ENCODE measurements at regions not wholly inside any gene's neighbourhood (a gene's known extent, or its start where the extent isn't known, plus 50 kb on each side); places are given as distances from the start of the nearest gene placed in this dataset.
"Not testable (repeated sequence)": the region's sequence is repeated elsewhere in the genome, so short reads cannot be mapped to it uniquely, and the experiment has no call there.

GRCh38 chr14:41235466-41235865, 371.2 kb upstream of the LRFN5 start:
- no peak for DNase-seq (ENCODE audit: extremely low read depth, insufficient read length)
- no peak for TF ChIP-seq CTCF (IDR thresholded peaks at IDR 0.05; ENCODE audit: insufficient read depth, low read length, poor library complexity, severe bottlenecking)

GRCh38 chr14:41230683-41231082, 376.0 kb upstream of the LRFN5 start:
- Histone ChIP-seq H3K27me3 (replicated peaks; ENCODE audit: control insufficient read depth, insufficient read depth, low read length) (no peaks in the 10 kb centered on the region), H3K36me3 (ENCODE audit: control insufficient read depth, insufficient read depth, low read length) (no peaks in the 10 kb centered on the region), H3K4me3 (replicated peaks; ENCODE audit: low read depth, low read length) (no peak overlapping the region)
- no peak for DNase-seq (ENCODE audit: extremely low read depth, insufficient read length)
- no peak for TF ChIP-seq CTCF (IDR thresholded peaks at IDR 0.05; ENCODE audit: insufficient read depth, low read length, poor library complexity, severe bottlenecking)

More at GRCh38 chr14:41235466-41235865, 371.2 kb upstream of the LRFN5 start:
- Histone ChIP-seq H3K27me3 (replicated peaks; ENCODE audit: control insufficient read depth, insufficient read depth, low read length) (no peaks in the 10 kb centered on the region), H3K36me3 (ENCODE audit: control insufficient read depth, insufficient read depth, low read length) (no peaks in the 10 kb centered on the region), H3K4me3 (replicated peaks; ENCODE audit: low read depth, low read length) (no peak overlapping the region)

GRCh38 chr14:41229824-41230223, 376.9 kb upstream of the LRFN5 start:
- Histone ChIP-seq H3K36me3 (ENCODE audit: control insufficient read depth, insufficient read depth, low read length) (no peaks in the 10 kb centered on the region), H3K27me3 (replicated peaks; ENCODE audit: control insufficient read depth, insufficient read depth, low read length) (no peaks in the 10 kb centered on the region), H3K4me3 (replicated peaks; ENCODE audit: low read depth, low read length) (no peak overlapping the region)
- no peak for DNase-seq (ENCODE audit: extremely low read depth, insufficient read length)
- TF ChIP-seq CTCF (IDR thresholded peaks at IDR 0.05; ENCODE audit: insufficient read depth, low read length, poor library complexity, severe bottlenecking) = no peak

- Histone ChIP-seq H3K36me3 (ENCODE audit: control insufficient read depth, insufficient read depth, low read length) (no peaks in the 10 kb centered on the region), H3K4me3 (replicated peaks; ENCODE audit: low read depth, low read length) (no peak overlapping the region), H3K27me3 (replicated peaks; ENCODE audit: control insufficient read depth, insufficient read depth, low read length) (no peaks in the 10 kb centered on the region)
- no peak for TF ChIP-seq CTCF (IDR thresholded peaks at IDR 0.05; ENCODE audit: insufficient read depth, low read length, poor library complexity, severe bottlenecking)
- DNase-seq (ENCODE audit: extremely low read depth, insufficient read length) = no peak
These were observed 381.2 kb upstream of the LRFN5 start for GRCh38 chr14:41225433-41225832.

- Histone ChIP-seq H3K27me3 (replicated peaks; ENCODE audit: control insufficient read depth, insufficient read depth, low read length) (no peaks in the 10 kb centered on the region), H3K36me3 (ENCODE audit: control insufficient read depth, insufficient read depth, low read length) (no peaks in the 10 kb centered on the region), H3K4me3 (replicated peaks; ENCODE audit: low read depth, low read length) (no peak overlapping the region)
- TF ChIP-seq CTCF (IDR thresholded peaks at IDR 0.05; ENCODE audit: insufficient read depth, low read length, poor library complexity, severe bottlenecking) = no peak
- no peak for DNase-seq (ENCODE audit: extremely low read depth, insufficient read length)
These were observed 384.1 kb upstream of the LRFN5 start for GRCh38 chr14:41222581-41222980.

GRCh38 chr14:41214978-41215377, 391.7 kb upstream of the LRFN5 start:
- not testable (repeated sequence) for H3K27me3 ChIP-seq (replicated peaks; ENCODE audit: control insufficient read depth, insufficient read depth, low read length); DNase-seq (ENCODE audit: extremely low read depth, insufficient read length); H3K4me3 ChIP-seq (replicated peaks; ENCODE audit: low read depth, low read length); H3K36me3 ChIP-seq (ENCODE audit: control insufficient read depth, insufficient read depth, low read length)

All from GM06990 (cell line).